ENCODE measurements at regions not wholly inside any gene's neighbourhood (a gene's known extent, or its start where the extent isn't known, plus 50 kb on each side); places are given as distances from the start of the nearest gene placed in this dataset.
A peak's percentile ranks its signal among the peaks of the same experiment; 100 is the strongest.

DNA sequence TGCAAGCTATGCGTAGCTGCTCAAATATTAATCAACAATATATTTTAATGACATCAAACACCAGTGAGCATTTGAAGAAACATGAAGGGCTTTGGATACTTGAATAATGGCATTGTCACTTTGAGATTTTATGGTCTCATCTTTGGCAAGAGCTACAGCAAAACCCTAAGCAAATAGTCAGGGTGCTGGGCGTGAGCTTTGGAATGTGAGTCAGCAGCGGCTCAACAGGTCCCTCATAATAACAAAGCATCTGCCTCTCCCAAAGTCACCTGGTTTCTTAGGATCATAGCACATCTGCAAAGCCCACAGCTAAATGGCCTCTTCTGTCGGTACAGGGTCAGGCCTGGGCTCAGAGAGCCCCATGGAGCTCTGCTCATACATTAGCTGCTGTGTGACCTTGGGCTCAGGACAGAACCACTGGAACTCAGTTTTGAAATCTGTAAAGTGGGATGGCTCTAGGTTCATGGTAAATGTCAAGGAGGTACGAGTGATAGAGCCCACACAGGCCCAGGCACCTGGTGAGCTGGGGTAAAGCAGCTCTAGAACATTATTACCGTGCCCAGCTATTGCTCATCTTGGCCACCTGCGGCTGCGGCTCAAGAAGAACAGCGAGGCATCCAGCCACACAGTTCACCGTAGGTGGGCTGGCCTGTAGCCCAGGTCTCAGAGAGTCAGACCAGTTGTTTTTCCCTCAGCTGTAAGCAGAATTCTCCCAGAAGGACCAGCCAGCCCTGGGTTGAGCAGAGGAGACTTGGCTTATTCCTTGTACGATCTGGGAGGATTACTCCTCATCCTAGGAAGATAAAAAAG lies 544.5 kb upstream of the CDH11 start:
- no peak overlapping the region for H3K4me3 ChIP-seq (ENCODE audit: low read depth, low read length)
- no peak for DNase-seq (ENCODE audit: low read depth)
- no peak for TF ChIP-seq CTCF (IDR thresholded peaks at IDR 0.05; ENCODE audit: insufficient read depth, low read length)

DNA sequence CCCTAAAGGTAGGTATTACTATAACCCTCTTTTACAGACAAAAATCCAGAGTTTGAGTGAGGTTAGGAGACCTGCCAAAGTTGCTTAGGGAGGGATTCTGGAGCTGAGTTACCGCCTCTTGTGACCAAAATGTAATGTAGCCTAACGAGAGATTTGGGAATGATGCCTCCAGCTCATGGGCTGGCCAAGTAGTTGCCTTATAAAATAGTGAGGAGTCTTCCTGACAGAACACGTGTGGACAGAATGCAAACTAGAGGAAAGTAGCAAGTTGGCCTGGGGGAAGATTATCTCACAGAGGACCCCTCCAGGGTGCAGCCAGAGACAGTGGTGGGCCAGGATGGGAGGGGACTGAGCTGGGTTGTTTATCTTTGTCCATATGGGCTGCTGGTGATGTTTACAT lies 543.7 kb upstream of the CDH11 start:
- peak; percentile 30 for DNase-seq (ENCODE audit: low read depth)
- no peak overlapping the region for H3K4me3 ChIP-seq (ENCODE audit: low read depth, low read length)
- TF ChIP-seq CTCF (IDR thresholded peaks at IDR 0.05; ENCODE audit: insufficient read depth, low read length), result no peak

- DNase-seq (ENCODE audit: low read depth), result no peak
- no peak overlapping the region for H3K4me3 ChIP-seq (ENCODE audit: low read depth, low read length)
- TF ChIP-seq CTCF (IDR thresholded peaks at IDR 0.05; ENCODE audit: insufficient read depth, low read length), result no peak
Measured at GRCh38 chr16:65663774-65664173, 541.9 kb upstream of the CDH11 start.

- TF ChIP-seq CTCF (IDR thresholded peaks at IDR 0.05; ENCODE audit: insufficient read depth, low read length), result no peak
- DNase-seq (ENCODE audit: low read depth), result no peak
- H3K4me3 ChIP-seq (ENCODE audit: low read depth, low read length), result no peak overlapping the region
Measured at GRCh38 chr16:65662256-65662655, 540.4 kb upstream of the CDH11 start.

DNA sequence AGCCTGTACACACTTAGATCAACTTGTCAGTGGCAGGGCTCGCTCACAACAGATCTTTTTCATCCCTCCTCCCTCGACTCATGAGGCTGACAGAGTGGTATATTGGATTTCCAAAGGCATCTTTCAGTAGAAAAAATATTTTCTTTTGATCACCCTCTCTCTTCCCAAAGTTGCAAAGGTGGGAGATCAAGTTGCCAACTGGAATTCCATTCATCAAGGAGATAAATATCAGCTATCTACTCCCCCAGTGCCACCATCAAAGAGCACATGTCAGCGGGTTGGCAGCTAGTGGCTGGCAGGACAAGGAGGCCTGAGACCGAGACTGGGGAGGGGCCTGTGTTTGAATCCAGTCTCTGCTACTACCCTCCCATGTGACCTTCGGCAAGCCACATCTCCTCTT lies 539.7 kb upstream of the CDH11 start:
- no peak overlapping the region for H3K4me3 ChIP-seq (ENCODE audit: low read depth, low read length)
- no peak for DNase-seq (ENCODE audit: low read depth)
- no peak for TF ChIP-seq CTCF (IDR thresholded peaks at IDR 0.05; ENCODE audit: insufficient read depth, low read length)

DNA sequence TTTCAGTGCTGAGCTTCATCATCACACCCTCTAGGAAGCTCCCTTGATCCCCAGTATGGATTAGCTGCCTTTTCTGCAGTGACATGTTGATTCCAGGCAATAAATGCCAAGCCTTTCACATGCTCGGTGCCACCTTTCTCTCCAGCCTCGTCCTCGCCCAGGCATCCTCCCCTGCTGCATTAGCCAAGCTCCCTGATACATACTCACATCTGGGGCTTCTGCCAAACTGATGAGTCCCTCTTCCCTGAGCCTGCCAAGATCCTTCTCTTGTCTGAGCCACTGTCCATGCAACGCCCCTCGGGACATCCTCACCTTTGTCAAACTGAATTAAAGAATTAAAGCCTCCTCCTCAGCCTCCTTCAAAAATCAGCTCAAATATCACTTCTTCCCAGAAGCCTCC lies 538.5 kb upstream of the CDH11 start:
- no peak for TF ChIP-seq CTCF (IDR thresholded peaks at IDR 0.05; ENCODE audit: insufficient read depth, low read length)
- peak; percentile 19 for DNase-seq (ENCODE audit: low read depth)
- no peak overlapping the region for H3K4me3 ChIP-seq (ENCODE audit: low read depth, low read length)

DNA sequence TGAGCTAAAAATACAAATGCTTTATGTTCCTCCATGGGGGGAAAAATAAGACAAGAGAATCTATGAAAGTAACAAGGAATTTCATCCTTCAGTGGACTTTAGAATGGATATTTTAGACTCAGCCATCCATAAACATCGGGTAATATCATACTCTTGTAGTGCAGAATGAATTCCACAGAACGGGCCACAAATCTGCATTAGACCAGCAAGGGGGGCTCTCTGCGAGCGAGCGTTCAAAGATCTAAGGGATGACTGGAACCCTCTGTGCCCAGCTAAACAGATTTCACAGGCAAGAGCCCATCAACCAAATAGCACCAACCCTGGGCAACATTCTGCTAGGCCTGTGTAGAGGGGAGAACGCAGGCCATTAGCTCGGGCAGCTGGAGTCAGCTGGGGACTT lies 537.9 kb upstream of the CDH11 start:
- H3K4me3 ChIP-seq (ENCODE audit: low read depth, low read length), result no peak overlapping the region
- TF ChIP-seq CTCF (IDR thresholded peaks at IDR 0.05; ENCODE audit: insufficient read depth, low read length), result no peak
- no peak for DNase-seq (ENCODE audit: low read depth)

Measured in fibroblast of the aortic adventitia (primary cell).